Stomach (tissue), 8 donors: ENCODE measurements at regions not wholly inside any gene's neighbourhood (a gene's known extent, or its start where the extent isn't known, plus 50 kb on each side); places are given as distances from the start of the nearest gene placed in this dataset.
A peak's percentile ranks its signal among the peaks of the same experiment; 100 is the strongest.

Experiments
- DNase-seq, 2 donors: peaks; one replicate each; pipeline versions ENCODE4 v3.0.0 to v3.0.0-alpha.2; 2013 to 2019
- H3K27ac ChIP-seq, 5 donors: fragments of 200-600 bp in 4 of 5; sonication (generic) in 4 of 5; one replicate each; pipeline ENCODE4 v1.5.1; 2013 to 2019; ENCODE audit warnings: mild to moderate bottlenecking in 1 of 5, moderate library complexity in 1 of 5
- H3K27me3 ChIP-seq, 3 donors: fragments of 200-600 bp; sonication (generic); one replicate each; pipeline ENCODE4 v1.5.1; 2017 to 2019; ENCODE audit warnings: mixed run types in 1 of 3
- H3K36me3 ChIP-seq, 4 donors: fragments of 200-600 bp; sonication (generic); 1 replicate in 3 of 4; 2 replicates in 1 of 4; pipeline ENCODE4 v1.5.1; 2016 to 2019
- H3K4me1 ChIP-seq, 4 donors: fragments of 200-600 bp; sonication (generic); one replicate each; pipeline ENCODE4 v1.5.1; 2016 to 2019
- H3K4me3 ChIP-seq, 4 donors: fragments of 200-600 bp; sonication (generic) in 3 of 4; one replicate each; pipeline ENCODE4 v1.5.1; 2016 to 2019; ENCODE audit warnings: mild to moderate bottlenecking in 1 of 4
- H3K9me3 ChIP-seq, 4 donors: fragments of 200-600 bp; sonication (generic); one replicate each; pipeline ENCODE4 v1.5.1; 2016 to 2019
- EP300 ChIP-seq: sonication (generic); formaldehyde crosslinking; IDR thresholded peaks from one replicate; pipeline ENCODE4 v1.6.1; 2017; ENCODE audit warnings: antibody characterized with exemption
- POLR2A ChIP-seq, 4 donors: fragments of 450-650 bp; IDR thresholded peaks; one replicate each; pipeline ENCODE4 v1.6.1; 2016; ENCODE audit warnings: antibody characterized with exemption in 4 of 4, control low read depth in 2 of 4, mild to moderate bottlenecking in 1 of 4, moderate library complexity in 1 of 4
- POLR2AphosphoS5 ChIP-seq, 3 donors: sonication (generic); formaldehyde crosslinking; IDR thresholded peaks; one replicate each; pipeline ENCODE4 v1.6.1; 2016; ENCODE audit warnings: antibody characterized with exemption in 3 of 3
- WGBS, 5 donors: extraction: QIAGEN DNeasy Blood & Tissue Kit in 3 of 5; methylation state at CpG; one replicate each; pipeline versions ENCODE4 v1.1.5 to v1.1.7; 2013 to 2018; 5-methylcytosine and 5-hydroxymethylcytosine counted together
- intact Hi-C: fragments of 100-400 bp; cut with DNase I; formaldehyde crosslinking; loops from one replicate; pipeline ENCODE4 v1.15.1; 2023; ENCODE audit warnings: low total_unique reads
- TF ChIP-seq, protein P1 (sequence below), 7 experiments: fragments of 450-650 bp in 4 of 7; fragments of 200-600 bp in 3 of 7; sonication (generic) in 3 of 7; IDR thresholded peaks; one replicate each; pipeline ENCODE4 v1.5.1; 2016 to 2019; ENCODE audit warnings: antibody characterized with exemption in 7 of 7, control low read depth in 2 of 7, mild to moderate bottlenecking in 1 of 7
- donor health status: healthy with polysubstance abuse.
- donor health status: Bipolar disorder and iron deficiency.
- donor health status: healthy.

DNA sequence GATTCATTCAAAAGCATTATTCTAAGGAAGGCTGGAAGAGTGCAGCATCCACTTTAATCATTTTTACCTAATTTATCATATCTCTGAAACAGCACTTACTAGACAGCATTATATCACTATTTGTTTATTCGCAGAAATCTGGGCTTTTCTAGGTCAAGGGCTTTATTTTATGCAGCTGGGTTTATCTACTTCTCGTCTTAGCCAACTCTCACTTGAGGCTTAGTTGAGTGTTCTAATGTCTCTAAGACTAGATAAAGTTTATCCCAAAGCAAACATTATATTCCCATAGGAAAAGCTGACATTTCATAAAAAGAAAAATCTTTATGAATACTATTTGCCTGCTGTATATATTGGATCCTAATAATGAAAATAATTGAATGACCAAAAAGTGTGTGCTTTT, 720.8 kb upstream of the FLRT2 start:
- intact Hi-C loops, result no loop called here
- DNase-seq, result peak in 1 of 2 donors; percentile 20
- H3K27ac ChIP-seq, result no peak overlapping the region
- TF ChIP-seq POLR2AphosphoS5 (IDR thresholded peaks at IDR 0.05) (no peak), EP300 (no peak), POLR2A (IDR thresholded peaks at IDR 0.05) (no peak)
- TF ChIP-seq, protein P1, sequence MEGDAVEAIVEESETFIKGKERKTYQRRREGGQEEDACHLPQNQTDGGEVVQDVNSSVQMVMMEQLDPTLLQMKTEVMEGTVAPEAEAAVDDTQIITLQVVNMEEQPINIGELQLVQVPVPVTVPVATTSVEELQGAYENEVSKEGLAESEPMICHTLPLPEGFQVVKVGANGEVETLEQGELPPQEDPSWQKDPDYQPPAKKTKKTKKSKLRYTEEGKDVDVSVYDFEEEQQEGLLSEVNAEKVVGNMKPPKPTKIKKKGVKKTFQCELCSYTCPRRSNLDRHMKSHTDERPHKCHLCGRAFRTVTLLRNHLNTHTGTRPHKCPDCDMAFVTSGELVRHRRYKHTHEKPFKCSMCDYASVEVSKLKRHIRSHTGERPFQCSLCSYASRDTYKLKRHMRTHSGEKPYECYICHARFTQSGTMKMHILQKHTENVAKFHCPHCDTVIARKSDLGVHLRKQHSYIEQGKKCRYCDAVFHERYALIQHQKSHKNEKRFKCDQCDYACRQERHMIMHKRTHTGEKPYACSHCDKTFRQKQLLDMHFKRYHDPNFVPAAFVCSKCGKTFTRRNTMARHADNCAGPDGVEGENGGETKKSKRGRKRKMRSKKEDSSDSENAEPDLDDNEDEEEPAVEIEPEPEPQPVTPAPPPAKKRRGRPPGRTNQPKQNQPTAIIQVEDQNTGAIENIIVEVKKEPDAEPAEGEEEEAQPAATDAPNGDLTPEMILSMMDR (IDR thresholded peaks at IDR 0.05), result no peak
- no peak overlapping the region for H3K4me3 ChIP-seq
- no peaks in the 10 kb centered on the region for H3K27me3 ChIP-seq
- no peaks in the 10 kb centered on the region for H3K36me3 ChIP-seq
- 28 to 55% (median 41%) methylated on average over 2 of the region's 2 CpGs for WGBS, 5 donors
- no peaks in the 10 kb centered on the region for H3K9me3 ChIP-seq
- H3K4me1 ChIP-seq, result no peaks in the 10 kb centered on the region

DNA sequence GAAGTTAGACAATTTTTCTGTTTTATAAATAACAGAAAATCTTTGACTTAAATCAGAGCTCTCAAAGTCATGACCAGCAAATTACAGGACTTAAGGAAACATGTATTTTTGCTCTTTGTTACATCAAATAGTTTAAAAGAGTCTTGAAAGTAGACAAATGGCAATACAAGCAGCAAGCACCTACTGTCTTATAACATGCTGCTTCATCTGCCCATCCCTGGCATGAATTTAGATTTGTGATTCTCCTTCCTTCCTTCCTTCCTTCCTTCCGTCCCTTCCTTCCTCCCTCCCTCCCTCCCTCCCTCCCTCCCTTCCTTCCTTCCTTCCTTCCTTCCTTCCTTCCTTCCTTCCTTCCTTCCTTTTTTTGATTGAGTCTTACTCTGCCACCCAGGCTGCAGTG, 715.6 kb upstream of the FLRT2 start:
- intact Hi-C loops, result no loop called here
- H3K4me1 ChIP-seq, result no peaks in the 10 kb centered on the region
- TF ChIP-seq POLR2AphosphoS5 (IDR thresholded peaks at IDR 0.05) (no peak), EP300 (no peak), POLR2A (IDR thresholded peaks at IDR 0.05) (no peak)
- TF ChIP-seq, protein P1 (IDR thresholded peaks at IDR 0.05), result no peak
- H3K4me3 ChIP-seq, result no peak overlapping the region
- DNase-seq, result no peak
- H3K27me3 ChIP-seq, result no peaks in the 10 kb centered on the region
- H3K36me3 ChIP-seq, result no peaks in the 10 kb centered on the region
- H3K9me3 ChIP-seq, result no peaks in the 10 kb centered on the region
- no peak overlapping the region for H3K27ac ChIP-seq
- 69 to 88% (median 80%) methylated on average over 1 of the region's 1 CpG for WGBS, 5 donors

DNA sequence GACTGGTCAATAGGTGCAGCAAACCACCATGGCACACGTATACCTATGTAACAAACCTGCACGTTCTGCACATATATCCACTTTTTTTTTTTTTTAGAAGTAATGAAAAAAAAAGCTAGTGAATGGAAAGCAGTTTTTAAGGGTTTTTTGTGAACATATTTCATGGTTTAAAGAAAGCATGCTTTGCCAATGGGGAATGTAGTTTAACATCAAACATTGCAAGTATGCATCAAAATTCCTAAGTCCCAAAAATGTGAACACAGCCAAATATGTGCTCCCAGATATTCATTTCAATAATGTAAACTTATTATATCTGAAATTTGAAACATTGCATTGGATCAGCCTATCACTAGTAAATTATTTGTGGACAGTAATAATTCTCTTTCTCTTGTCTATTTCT, 710.4 kb upstream of the FLRT2 start:
- intact Hi-C loops, result no loop called here
- Histone ChIP-seq H3K27me3 (no peaks in the 10 kb centered on the region), H3K4me1 (no peaks in the 10 kb centered on the region), H3K36me3 (no peaks in the 10 kb centered on the region), H3K9me3 (peaks cover 0 to 4% (median 0%) of the 10 kb centered on the region in 4 donors), H3K4me3 (no peak overlapping the region), H3K27ac (no peak overlapping the region)
- no peak for TF ChIP-seq POLR2A (IDR thresholded peaks at IDR 0.05)
- TF ChIP-seq EP300, result no peak
- TF ChIP-seq, protein P1 (IDR thresholded peaks at IDR 0.05), result no peak
- no peak for TF ChIP-seq POLR2AphosphoS5 (IDR thresholded peaks at IDR 0.05)
- no peak for DNase-seq
- 75 to 94% (median 84%) methylated on average over 2 of the region's 2 CpGs for WGBS, 5 donors

DNA sequence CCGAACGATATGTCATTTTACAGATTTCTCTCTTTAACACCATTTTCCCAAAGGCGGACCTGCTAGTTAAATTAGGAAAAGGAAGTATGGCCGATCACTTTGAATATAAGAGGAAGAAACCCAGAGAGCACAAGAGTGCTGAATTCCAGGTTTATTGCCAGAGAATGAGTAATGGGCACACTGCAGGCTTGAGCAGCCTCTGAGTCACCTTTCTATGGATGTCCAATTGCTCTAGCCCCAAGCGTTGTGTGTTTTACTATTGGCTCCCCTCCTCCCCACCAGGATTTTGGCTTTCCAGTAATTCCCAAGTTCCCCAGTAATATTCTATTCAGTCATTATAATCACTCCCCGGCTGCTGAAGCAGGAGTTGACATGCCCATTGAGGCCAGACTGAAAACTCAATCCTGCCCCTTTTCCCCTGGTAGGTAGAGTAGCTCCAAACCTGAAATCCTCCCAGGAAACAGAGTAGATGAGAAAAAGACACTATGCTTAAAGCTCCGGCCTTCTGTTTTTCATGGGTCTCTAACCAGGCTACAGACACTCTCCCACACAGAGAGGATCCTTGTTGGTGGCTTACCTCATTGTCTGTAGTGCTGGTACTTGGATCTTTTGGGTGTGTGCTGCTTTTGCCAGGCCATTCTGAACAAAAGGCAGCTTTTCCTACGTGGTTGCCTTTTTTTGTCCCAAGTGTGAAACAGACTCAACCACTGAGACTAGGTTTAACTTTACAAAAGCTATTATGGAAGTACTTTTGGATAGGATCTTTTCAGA, 704.3 kb upstream of the FLRT2 start:
- no peaks in the 10 kb centered on the region for H3K36me3 ChIP-seq
- no peak for DNase-seq
- no peaks in the 10 kb centered on the region for H3K27me3 ChIP-seq
- H3K9me3 ChIP-seq, result peaks cover 0 to 4% (median 0%) of the 10 kb centered on the region in 4 donors
- intact Hi-C loops, result no loop called here
- TF ChIP-seq EP300, result no peak
- no peak for TF ChIP-seq POLR2AphosphoS5 (IDR thresholded peaks at IDR 0.05)
- TF ChIP-seq, protein P1 (IDR thresholded peaks at IDR 0.05), result no peak
- TF ChIP-seq POLR2A (IDR thresholded peaks at IDR 0.05), result no peak
- H3K27ac ChIP-seq, result no peak overlapping the region
- 82 to 92% (median 89%) methylated on average over 8 of the region's 8 CpGs for WGBS, 5 donors
- H3K4me1 ChIP-seq, result no peaks in the 10 kb centered on the region
- no peak overlapping the region for H3K4me3 ChIP-seq
